Fibroblast of skin of scalp (primary cell): ENCODE measurements at regions not wholly inside any gene's neighbourhood (a gene's known extent, or its start where the extent isn't known, plus 50 kb on each side); places are given as distances from the start of the nearest gene placed in this dataset.
"Not testable (repeated sequence)": the region's sequence is repeated elsewhere in the genome, so short reads cannot be mapped to it uniquely, and the experiment has no call there.

Experiments
- DNase-seq: peaks from one replicate; pipeline ENCODE4 v3.0.0-alpha.2; 2013

- DNase-seq: not testable (repeated sequence)
These were observed 158.6 kb upstream of the FOXF1 start for GRCh38 chr16:86351785-86352139.

- no peak for DNase-seq
These were observed 157.2 kb upstream of the FOXF1 start for GRCh38 chr16:86353148-86353547.

DNA sequence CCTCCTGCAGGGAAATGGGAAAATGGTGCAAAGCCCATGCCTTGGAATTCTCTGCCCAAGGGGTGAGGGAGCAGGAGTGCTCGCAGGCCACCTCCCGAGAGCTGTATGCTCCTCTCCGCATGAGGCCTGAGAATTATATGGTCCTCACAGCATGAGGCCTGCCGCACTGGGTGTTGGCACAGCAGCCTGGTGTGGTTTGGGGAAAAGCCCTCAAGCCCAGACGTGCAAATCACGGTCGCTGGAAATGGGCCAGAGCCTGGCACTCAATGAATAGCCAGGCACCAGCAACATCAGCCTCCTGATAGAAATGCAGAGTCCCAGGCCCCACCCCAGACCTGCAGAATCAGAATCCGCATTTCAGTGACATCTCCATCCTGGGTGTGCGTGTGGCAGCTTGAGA is 156.4 kb upstream of the FOXF1 start:
- DNase-seq: no peak

DNA sequence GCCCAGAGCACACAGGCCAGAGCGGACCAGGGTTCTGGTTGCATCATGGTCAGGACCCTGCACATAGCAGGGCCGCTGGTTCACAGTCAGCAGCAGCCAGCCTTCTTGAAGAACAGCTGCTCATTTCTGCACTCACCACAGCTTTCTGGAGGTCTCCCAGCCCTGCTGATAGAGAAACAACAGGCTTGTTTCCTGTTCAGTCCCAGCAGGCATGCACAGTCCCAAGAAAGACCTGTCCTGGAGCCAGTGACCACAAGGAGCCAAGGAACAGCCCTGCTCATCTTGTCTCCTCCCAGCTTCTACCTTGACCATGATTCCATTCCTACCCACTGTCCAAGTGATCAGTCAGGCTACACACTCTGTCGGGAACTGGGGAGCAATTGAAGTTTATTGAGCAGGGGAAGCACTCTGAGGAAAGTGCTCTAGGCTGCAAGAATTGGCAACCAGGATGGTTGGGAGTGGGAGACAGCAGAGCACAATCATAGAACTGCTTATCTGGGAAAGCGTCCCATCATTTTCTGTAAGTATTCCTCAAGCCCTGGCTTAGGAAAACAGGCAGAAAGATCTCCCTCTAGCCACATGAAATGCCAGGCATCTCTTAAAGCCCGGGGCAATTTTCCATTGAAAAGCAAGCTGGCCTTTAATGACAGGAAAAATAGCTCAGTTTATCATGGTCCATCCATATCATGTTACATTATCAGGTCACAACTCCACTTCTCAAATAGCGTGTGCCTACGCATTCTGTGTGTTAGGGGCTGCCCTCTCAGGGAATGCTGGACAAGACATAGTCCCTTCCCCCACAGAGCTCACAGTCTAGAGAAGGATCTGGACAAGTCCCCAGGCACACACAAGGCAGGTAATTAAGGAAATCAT is 155.4 kb upstream of the FOXF1 start:
- DNase-seq: peak; percentile 58

GRCh38 chr16:86355531-86355930 is 154.8 kb upstream of the FOXF1 start:
- DNase-seq: peak; percentile 88

GRCh38 chr16:86355951-86356350 is 154.4 kb upstream of the FOXF1 start:
- DNase-seq: no peak

DNA sequence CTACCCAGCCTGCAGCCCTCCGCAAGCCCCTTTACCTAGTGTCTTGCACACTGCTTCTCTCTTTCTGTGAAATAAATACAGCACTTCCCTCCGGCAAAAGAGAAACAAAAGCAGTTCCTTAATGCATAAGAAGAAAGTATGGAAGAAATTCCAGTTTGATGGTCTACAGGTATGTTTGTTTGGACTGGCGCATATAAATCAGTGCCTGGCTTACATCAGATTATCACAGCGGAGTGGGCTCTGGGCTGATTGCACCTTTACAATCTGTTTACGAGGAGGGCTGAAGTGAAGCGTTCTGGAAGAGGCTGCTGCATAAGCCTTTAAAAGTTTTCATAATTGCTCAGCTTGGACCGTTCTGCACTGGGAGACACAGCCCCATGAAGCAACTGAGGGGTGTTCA is 153.5 kb upstream of the FOXF1 start:
- no peak for DNase-seq

DNA sequence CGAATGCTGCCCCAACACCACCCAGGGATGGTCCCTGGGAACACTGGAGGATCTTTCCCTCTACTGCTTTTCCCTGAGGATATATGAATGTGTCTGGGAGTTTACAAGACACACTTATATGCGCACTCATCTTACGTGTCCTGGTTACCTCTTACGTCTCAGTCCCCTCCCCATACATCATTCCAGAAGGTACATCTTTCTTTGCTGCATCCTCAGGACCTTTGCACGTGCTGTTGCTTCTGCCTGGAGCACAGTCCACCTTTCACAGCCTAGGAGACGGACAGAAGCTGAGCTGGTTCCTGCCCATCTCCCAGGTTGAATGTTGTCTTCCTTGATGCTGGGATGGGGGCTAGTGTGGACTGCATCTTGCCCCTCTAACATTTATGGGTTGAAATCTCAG is 153.0 kb upstream of the FOXF1 start:
- DNase-seq: no peak

DNA sequence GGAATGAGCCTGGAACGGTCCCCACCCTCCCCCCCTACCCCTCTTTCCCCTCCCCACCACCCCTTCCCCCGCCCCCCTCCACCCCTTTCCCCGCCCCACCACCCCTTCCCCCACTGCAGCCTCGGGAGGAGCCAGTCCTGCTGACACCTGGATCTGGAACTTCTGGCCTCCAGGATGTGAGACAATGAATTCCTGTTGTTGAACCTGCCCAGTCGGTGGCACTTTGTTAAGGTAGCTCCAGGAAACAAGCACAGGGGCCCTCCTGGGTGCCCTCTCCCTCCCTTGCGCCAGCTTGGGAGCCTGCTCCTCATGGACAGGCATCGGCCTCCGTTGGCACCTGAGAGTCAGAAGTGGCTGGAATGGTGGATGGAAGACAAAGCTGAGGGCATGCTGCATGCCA is 152.4 kb upstream of the FOXF1 start:
- no peak for DNase-seq

DNA sequence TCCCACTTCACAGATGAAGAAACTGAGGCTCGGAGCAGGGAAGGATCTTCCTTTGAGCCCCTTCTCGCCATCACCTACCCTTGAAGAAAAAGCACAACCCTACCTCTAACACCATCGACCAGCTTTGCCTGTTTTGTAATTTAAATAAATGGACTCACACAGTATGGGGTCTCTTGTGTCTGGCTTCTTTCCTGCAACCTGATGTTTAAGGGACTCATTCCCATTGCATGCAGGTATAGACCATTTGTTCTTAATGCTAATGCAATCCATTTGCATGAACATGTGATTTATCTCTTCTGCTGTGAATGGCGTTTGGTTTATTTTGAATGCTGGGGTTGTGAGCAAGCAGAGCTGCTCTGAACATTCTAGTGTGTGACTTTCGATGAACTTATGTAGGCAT is 150.8 kb upstream of the FOXF1 start:
- DNase-seq: no peak

DNA sequence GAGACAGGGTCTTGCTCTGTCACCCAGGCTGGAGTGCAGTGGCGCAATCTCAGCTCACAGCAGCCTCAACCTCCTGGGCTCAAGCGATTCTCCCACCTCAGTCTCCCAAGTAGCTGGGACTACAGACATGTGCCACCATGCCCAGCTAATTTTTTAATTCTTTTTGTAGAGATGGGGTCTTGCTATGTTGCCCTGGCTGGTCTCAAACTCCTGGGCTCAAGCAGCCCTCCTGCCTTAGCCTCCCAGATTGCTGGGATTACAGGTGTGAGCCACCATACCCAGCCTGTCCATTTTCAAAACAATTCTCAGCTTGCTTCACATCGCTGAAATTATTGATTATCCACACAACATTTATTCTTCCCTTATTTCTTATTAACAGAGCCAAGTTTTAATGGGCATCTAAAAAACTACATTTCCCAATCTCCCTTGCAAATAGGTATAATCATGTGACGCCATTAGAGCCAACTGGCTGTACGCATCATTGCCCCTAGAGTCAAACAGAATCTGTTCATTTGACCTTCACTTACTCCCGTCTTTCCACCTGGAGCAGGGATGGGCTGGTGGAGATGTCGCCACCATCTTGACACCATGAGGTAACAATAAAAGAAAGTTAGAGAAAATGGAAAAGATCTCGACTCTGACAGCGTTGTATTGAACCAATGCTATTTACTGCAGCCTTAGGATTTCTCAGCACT is 148.0 kb upstream of the FOXF1 start:
- DNase-seq: no peak

- DNase-seq: peak; percentile 98
These were observed 147.3 kb upstream of the FOXF1 start for GRCh38 chr16:86363057-86363490.

DNA sequence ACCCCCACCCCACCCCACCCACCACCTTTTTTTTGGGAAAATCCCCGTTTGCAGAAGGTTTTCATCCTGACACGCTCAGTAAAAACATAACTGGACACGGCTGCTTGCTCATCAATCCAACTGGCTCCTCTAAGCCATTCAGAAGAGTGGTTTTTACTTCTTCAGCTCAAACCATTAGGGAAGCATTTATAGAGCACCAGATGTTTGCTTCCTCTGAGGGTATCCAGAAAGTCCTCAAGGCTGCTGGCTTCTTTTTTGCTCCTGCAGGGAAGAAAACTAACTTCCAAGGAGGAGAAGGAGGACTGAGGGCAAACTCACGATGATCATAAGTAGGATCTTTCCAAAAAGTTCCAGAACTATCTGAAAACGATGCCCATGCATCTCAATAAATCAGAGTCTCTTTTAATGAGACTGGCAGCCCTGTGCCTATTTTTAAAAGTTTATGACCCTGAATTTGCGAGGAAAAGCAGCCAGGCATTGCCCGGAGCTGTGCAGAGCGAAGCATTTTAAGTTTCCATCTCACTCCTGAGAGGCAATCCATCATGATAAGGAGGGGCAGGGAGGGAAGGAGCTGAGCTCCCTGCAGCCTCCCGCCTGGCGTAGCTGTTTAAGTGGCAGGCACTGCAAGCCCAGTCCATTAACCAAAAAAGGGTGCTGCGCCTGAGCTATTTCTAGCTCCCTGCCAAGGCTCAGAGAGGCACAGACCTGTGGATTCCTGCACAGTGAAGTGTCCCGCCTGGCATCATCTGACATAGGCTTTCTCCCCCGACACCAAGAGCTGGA is 146.3 kb upstream of the FOXF1 start:
- DNase-seq: no peak

DNA sequence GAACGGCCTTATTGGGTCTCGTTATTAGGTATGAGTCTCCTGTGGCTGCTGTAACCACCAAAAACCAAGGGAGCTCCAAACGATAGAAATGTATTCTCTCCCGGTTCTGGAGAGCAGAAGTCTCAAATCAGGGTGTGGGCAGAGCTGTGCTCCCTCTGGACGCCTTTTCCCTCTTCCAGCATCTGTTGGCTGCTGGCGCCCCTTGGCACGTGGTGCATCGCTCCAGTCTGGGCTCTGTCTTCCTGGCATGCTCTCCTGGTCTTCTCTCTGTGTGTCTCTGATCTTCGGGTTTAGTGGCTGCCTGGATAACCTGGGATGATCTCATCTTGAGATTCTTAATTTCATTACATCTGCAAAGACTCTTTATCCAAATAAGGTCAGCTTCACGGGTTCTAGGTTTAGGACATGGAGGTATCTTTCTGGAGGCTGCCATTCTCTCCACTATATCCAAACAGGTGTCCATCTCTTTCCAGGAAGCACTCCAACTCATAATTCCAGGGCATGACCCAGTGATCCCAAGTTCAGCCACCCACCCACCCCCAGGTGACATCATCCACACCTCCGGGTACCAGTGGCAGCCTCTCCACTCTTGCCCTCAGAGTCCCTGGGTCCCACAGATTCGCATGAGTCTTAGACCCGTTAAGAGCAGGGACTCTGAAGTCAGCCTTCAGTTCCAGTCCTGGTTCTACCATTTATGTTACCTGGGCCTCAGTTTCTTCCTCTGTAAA is 145.5 kb upstream of the FOXF1 start:
- DNase-seq: no peak

DNA sequence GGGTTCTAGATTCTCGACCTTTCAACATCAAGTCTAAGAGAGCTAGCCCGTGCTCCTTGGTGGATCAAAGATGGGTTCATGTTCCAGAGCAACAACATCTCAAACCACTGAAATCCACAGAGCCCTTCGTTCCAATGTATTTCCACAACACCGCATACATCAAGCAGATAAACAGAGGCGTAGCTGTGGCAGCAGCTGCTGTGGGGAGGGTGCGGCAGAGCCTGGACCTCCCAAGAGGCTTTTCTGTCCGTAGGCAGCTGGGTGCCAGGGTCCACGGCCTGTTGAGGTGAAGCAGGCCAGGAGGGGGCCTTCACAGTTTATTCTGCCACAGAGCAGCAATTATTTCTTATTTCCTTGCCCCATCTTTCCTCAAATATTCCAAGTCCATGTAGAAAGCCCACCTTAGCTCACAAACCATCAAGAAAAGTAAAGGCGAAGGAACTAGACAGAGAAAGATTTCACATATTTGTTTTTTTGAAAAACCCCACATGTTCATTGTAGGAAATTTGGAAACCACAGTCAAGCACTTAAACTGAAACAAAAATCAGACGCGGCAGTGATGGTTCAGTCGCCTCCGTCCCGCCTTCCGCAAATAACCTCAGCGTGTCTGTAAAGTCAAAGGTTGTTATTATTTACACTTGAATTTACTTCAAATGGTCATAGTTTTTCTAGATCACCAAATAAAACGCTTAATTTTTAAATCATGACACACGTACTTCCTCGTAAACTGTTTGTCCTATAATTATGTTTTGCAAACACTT is 144.6 kb upstream of the FOXF1 start:
- no peak for DNase-seq

- DNase-seq: no peak
These were observed 143.8 kb upstream of the FOXF1 start for GRCh38 chr16:86366481-86366880.

- DNase-seq: no peak
These were observed 142.8 kb upstream of the FOXF1 start for GRCh38 chr16:86367291-86368072.

- no peak for DNase-seq
These were observed 142.1 kb upstream of the FOXF1 start for GRCh38 chr16:86368261-86368660.

GRCh38 chr16:86370062-86370461 is 140.3 kb upstream of the FOXF1 start:
- no peak for DNase-seq

GRCh38 chr16:86371083-86371803 is 139.1 kb upstream of the FOXF1 start:
- no peak for DNase-seq
